ENCODE measurements at regions not wholly inside any gene's neighbourhood (a gene's known extent, or its start where the extent isn't known, plus 50 kb on each side); places are given as distances from the start of the nearest gene placed in this dataset.
"Not testable (repeated sequence)": the region's sequence is repeated elsewhere in the genome, so short reads cannot be mapped to it uniquely, and the experiment has no call there.

GRCh38 chr7:156515911-156516790, 124.4 kb upstream of the RNF32 start:
- peak; percentile 44 for DNase-seq (ENCODE audit: low spot score)

GRCh38 chr7:156514851-156515250, 125.7 kb upstream of the RNF32 start:
- DNase-seq (ENCODE audit: low spot score), result no peak

- DNase-seq (ENCODE audit: low spot score), result no peak
Measured at GRCh38 chr7:156511426-156511825, 129.1 kb upstream of the RNF32 start.

GRCh38 chr7:156510966-156511365, 129.6 kb upstream of the RNF32 start:
- DNase-seq (ENCODE audit: low spot score), result no peak

- no peak for DNase-seq (ENCODE audit: low spot score)
Measured at GRCh38 chr7:156509216-156509615, 131.4 kb upstream of the RNF32 start.

GRCh38 chr7:156505876-156506275, 134.7 kb upstream of the RNF32 start:
- DNase-seq (ENCODE audit: low spot score), result no peak

GRCh38 chr7:156504687-156505545, 135.7 kb upstream of the RNF32 start:
- no peak for DNase-seq (ENCODE audit: low spot score)

GRCh38 chr7:156504006-156504405, 136.6 kb upstream of the RNF32 start:
- DNase-seq (ENCODE audit: low spot score), result no peak

GRCh38 chr7:156503196-156503595, 137.4 kb upstream of the RNF32 start:
- DNase-seq (ENCODE audit: low spot score), result peak; percentile 10

GRCh38 chr7:156501815-156502214, 138.8 kb upstream of the RNF32 start:
- not testable (repeated sequence) for DNase-seq (ENCODE audit: low spot score)

- no peak for DNase-seq (ENCODE audit: low spot score)
Measured at GRCh38 chr7:156499247-156499881, 141.2 kb upstream of the RNF32 start.

GRCh38 chr7:156497776-156498509, 142.6 kb upstream of the RNF32 start:
- no peak for DNase-seq (ENCODE audit: low spot score)

GRCh38 chr7:156496865-156497264, 143.7 kb upstream of the RNF32 start:
- no peak for DNase-seq (ENCODE audit: low spot score)

GRCh38 chr7:156496363-156496769, 144.2 kb upstream of the RNF32 start:
- peak; percentile 46 for DNase-seq (ENCODE audit: low spot score)

- no peak for DNase-seq (ENCODE audit: low spot score)
Measured at GRCh38 chr7:156494960-156495359, 145.6 kb upstream of the RNF32 start.

GRCh38 chr7:156493942-156494341, 146.6 kb upstream of the RNF32 start:
- DNase-seq (ENCODE audit: low spot score), result no peak

GRCh38 chr7:156492170-156492569, 148.4 kb upstream of the RNF32 start:
- DNase-seq (ENCODE audit: low spot score), result no peak

GRCh38 chr7:156491435-156491834, 149.1 kb upstream of the RNF32 start:
- no peak for DNase-seq (ENCODE audit: low spot score)

GRCh38 chr7:156490021-156490800, 150.4 kb upstream of the RNF32 start:
- no peak for DNase-seq (ENCODE audit: low spot score)

GRCh38 chr7:156487811-156488533, 152.6 kb upstream of the RNF32 start:
- DNase-seq (ENCODE audit: low spot score), result no peak
